DMS 273 (cell line): ENCODE measurements at regions not wholly inside any gene's neighbourhood (a gene's known extent, or its start where the extent isn't known, plus 50 kb on each side); places are given as distances from the start of the nearest gene placed in this dataset.

Experiments
- DNase-seq: peaks from one replicate; lab custom pipeline; 2025; ENCODE audit not compliant: unreplicated experiment; lab: John Stamatoyannopoulos, UW

DNA sequence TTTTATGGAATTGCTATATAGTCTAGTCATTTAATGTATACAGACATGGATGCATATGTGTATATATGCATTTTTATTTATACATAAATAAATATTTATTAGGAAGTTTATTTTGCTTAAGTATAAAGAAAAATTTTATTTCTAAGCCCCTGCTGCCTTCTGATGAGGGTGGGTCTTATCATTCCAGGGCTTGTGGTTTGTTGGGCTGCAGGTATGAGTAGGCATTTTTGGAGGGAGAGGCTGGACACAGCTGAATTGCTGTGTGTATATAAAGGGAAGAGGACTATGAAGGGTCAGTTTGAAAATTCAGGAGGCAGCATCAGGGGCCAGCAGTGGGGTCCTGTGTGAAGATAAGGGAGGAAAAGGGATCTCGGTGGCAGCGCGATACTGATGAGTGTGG lies 189.4 kb downstream of the TMEM182 start:
- DNase-seq = no peak

DNA sequence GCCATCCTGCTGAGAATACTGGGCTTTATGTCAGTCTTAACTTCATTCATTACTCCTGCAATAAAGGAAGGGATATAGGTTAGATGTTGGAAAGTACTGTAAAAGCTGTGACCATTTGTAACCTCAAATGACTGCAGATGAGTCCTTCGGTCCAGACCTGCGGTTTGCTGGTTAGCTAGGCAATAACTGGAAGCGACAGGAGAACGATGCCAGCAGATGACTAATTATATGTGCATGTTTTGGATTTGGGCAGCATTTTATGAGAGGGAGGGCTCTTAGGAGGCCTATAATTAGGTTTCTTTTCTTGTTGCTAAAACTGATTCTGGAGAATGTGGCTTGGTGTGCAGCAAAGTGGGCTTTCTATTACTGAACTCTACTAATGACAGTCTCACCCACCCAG lies 205.6 kb downstream of the TMEM182 start:
- DNase-seq = peak; percentile 32

DNA sequence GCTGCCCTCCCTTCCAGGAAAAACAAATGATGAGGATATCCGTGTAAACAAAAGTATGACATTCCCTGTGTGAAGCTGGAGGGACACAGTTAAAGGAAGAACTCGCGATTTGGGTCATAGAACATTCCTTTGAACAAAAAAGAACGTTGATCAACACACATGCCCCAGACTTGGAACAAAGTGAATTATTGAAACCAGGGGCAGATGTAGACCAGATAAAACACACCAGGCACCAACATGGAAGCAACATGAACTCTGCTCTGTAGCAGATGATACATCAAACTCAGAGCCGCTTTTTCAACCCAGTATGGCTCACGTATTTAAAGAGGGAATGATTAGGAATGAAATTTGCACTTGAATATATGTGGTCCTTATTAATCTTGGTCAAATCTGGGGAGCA lies 206.5 kb downstream of the TMEM182 start:
- no peak for DNase-seq

DNA sequence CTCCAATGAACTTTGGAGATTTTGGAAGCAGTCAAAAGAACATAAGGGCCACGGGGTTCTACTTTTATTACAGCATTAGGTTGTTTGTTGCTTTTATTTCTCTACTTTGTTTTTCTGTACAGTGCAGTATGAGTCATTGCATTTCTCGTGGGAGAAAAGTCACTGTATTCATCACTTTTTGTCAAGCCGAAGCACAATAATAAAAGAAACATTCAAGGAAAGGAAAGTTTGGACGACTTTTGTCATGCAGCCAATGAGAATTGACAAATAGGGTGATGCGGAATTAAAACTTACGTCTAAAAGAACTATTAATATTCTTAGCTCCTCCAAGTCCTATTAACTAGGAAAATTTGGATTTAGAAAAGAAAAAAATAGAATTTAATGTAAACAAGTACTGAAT lies 209.9 kb downstream of the TMEM182 start:
- DNase-seq = no peak

DNA sequence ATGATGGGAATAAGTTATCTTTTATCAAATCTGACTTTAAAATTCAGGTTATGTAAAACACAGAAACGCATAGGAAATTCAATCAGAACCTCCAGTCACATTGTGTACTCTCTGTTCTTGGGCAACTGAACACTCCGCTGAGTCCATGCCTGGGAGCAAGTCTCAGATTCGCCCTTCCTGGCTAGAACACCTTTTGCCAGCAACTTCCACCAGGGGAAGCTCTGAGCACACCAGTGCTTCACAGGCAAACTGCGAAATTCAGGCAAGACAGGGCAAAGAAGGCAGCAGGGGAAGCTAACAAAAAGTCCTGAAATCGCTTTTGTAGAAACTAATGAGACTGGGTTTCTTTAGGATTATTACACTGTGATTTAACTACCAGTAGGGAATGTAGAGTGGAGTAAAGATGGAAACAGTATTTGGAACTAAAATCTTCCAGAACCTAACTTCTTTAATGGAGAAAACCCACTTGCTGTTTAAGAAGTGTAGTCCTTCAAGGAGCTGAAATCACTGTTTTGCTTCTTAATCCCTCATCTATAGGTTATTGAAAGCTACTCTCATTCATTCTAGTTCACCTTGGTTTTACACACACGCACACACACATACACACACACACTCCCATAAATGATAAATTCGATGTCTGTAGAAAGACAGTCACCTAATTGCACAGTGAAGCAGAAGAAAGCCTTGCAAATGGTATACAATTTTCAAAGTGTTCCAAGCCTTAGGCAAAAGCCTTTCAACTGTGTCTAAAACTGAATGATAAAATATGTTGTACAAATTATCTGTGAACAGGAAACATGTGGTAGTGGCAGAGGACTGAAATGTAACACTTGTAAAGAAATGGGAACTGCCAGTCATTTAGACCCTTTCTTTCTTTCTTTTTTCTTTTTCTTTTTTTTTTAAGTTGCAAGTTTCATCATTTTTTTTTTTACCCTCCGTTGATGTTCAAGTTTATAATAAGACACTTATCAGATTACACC lies 214.5 kb downstream of the TMEM182 start:
- peak; percentile 94 for DNase-seq

DNA sequence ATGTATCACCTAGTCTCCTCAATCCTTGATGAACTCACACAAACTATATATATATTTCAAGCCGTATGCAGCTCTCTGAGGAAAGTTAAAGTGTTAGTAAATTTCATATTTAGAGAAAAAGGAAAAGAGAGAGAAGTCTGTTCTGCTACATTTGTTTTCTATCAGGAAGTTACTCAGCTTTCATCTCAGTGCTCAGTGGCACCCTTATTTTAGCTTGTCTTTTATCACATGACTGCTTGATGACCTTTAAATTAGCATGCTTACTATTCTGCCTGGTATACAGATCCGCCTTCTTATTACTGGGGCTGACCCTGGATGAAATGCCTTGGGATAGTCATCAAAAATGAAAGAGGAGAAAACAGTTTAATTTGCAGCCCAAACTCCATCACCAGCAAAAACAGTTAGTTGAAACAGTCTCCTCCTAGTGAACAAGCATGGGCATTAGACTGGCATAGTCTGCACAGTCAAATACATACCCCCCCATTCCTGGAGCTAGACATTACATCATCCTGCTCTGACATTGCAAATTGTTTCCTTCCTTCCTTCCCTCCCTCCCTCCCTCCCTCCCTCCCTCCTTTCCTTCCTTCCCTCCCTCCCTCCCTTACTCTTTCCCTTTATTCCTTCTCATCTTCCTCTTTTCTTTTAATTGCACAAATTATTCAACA lies 215.7 kb downstream of the TMEM182 start:
- peak; percentile 51 for DNase-seq

DNA sequence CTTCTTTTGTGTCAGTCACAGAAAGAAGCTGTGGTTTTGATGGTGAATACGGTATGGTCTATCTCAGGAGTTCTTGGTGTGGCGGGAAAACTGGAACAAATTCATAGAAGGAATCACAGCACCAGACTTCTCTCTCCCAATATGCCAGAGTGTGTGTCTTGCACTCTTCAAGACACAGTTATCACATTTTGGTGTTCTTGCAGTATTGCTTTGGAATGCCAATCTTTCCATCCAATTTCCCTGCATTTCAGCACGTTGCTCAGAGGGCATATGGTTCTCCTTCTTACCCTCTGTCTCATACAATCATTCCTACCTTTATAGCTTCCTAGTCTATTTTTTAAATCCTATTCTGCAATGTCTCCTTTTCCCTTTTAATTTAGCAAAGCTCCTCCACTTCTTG lies 216.3 kb downstream of the TMEM182 start:
- no peak for DNase-seq

DNA sequence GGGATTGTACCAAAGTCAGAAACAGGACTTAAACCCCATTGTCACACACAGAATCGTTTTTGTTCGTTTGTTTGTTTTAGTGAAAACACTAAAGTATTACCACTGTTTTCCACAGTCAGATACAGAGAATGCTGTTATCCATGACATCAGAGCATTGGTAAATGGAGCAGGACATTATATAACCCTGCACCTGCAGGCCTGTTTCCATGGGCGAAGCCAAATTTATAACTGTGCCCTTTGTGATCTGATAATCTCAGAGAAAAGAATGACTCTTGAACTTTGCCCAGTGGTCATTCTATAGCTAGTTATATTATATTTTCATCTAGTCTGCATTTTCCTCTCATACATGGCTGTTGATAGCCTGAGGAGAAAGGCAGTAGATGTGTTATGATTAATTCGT lies 217.6 kb downstream of the TMEM182 start:
- peak; percentile 40 for DNase-seq

DNA sequence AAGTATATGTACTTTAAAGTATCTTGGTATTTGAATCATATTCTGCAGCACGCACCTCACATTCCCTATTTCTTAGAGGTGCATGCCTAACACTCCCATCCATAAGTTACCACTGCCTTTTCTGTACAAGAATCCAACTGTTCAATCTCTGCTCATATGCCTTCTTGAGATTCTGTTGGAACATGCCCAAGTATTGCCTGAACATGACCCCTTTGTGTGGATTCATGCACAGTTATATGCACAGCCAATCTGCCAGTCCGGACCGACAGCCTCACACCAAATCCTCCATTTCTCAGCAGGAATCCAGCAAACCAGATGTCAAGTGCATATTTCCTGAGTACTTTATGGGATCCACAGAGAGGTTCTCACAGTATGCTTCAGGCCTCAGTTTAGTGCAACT lies 222.0 kb downstream of the TMEM182 start:
- DNase-seq = peak; percentile 97

DNA sequence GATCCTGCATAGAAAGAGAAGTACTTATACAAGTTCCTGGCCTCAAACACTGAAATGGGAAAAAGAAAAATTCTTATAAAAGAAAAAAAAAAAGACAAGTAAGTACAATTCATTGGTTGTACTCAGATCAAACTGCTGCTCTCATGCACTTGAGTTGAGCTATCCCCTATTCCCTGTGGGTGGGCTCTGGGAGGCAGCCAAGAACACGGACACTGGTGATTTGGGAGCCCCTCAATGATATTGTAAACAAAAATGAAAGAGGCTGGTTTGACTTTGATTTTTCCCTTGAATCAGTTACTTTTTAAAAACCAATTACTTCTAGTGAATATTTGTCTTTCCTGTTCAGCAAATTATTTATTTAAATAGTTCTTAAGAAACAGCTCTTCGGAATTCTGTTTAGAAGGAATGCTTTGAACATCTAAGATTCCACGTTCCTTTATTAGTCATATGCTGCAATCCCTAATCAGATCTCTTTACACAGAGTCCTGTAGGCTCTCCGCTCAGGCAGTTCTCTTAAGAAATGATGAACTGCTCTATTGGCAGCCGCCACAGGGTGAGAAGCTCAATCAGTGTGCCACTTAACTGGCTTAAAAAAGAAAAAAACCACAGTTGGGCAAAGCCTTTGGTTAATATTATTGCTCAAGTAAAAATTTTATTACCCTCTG lies 225.1 kb downstream of the TMEM182 start:
- no peak for DNase-seq

DNA sequence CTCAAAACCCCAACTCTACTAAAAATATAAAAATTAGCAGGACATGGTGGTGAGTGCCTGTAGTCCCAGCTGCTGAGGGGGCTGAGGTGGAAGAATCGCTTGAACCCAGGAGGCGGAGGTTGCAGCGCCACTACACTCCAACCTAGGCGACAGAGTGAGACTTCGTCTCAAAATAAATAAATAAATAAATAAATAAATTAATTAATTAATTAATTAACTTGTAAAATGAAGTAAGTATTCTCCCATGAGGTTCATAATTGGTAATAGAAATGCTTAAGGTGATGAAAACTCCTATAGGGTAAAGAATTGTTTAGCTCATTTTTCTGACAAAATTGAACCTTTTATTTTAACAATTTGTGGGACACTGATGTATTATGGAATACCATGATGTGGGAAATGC lies 230.8 kb downstream of the TMEM182 start:
- DNase-seq = no peak

DNA sequence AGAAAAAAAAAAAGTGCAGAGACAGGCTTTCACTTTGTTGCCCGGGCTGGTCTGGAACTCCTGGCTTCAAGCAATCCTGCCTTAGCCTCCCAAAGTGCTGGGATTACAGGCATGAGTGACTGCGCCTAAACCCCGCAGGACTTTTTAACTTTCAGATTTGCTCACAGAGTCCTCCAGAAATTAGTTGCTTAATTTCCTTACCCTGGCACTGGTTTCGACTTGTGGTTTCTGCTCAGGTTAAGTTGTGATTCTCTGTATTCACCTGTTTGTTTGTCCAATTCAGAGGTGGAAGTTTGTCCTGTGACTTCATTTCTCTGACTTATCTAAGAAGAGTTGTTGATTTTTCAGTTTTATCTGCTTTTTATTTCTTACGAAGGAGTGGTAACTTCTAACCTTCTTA lies 238.1 kb downstream of the TMEM182 start:
- no peak for DNase-seq

DNA sequence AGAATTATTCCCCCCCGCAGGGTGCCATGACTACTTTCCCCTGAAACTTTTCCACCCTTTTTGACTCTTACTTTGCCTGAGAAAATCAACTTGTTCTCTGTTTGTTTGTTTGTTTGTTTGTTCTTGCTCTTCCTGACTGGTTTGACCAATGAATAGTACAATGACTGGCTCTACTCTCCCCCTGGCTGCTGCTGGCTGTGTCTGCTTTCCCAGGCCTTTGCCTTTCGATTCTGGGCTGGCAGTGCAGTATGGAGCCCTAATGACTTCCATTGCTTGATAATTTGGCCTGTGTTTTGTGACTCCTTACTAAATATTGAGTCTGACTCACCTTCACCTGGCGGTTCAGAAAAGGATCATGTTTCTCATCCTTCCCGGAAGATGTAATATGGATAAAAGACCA lies 241.1 kb downstream of the TMEM182 start:
- DNase-seq = peak; percentile 30

DNA sequence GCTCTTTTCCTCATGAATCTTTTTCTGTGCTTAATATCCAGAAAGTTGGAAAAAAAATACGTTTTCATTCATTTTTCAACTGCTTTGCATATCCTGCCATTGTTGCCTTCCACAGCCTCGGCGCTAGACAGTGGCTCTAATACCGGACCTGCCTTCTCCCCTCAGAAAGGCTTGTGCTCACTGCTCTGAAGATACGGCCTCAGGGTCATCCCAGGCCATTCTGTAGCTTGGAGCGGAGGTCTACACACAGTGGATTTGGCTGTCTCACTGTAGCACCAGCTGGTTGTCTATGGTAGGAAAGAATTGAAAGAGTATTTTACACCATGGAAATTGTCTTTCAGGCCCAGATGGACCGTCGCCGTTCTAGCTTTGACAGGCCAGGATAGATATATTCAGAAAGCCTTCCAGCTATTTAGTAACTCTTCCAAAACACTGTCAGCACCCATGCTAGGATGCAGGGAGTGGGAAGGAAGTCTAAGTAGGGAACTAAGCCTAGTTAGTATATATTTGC lies 242.0 kb downstream of the TMEM182 start:
- DNase-seq = peak; percentile 56

DNA sequence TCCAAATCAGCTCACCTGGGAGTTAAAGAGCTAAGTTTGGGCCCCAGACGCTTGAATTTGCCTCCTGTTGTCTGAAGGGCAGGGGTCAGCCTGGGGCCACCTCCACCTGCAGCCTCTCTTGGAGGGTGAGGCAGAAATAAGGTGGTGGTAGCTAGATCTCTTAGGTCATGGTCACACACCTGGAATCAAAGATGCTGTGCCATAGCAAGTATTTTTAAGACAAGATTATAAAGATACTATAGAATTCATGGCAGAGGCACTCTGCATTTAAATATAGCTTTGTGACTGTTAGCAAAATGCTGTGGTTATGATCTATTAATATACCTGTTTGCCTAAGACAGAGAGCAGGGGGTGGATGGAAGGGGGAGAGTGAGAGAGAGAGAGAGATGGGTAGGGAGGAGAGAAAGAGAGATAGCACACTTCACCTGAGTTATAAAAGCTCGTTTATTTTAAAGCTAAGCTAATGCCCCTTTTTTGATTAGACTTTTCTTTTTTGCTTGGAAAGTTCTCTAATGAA lies 242.7 kb downstream of the TMEM182 start:
- DNase-seq = no peak

DNA sequence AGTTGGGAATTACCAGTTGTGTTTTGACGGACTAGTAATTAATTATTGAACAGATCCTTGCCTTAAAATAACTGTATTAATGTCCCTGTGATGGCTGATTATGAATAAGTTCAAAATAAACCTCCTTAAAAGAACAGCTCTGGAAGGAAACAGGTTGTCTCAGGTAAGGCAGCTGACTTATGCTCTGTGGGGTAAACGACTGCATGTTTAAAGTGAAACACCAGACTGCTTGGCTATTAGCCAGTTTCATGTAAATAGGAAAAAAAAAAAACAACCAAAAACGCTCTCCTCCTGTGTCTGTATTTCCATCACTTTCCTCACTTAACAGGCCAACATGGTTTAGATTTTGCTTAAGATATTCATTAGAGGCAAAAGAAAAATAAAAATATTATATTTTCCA lies 243.6 kb downstream of the TMEM182 start:
- DNase-seq = peak; percentile 79

DNA sequence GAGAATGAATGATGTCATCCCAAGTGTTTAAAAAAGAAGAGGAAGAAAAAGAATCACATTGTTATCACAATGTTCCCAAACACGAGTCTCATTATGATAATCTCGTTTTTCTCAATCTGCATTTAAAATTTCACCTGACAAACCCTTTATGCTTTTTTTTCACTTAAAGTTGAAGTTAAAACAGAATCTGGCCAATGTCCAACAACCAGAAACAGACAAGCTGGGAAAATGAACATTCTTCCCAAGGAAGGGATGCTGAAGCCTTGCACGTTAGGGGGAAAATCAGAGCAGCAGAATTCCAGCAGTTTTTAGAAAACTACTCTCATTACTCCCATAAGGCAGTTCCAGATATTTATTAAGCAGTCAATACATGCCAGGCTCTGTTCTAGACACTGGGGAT lies 245.3 kb downstream of the TMEM182 start:
- no peak for DNase-seq

DNA sequence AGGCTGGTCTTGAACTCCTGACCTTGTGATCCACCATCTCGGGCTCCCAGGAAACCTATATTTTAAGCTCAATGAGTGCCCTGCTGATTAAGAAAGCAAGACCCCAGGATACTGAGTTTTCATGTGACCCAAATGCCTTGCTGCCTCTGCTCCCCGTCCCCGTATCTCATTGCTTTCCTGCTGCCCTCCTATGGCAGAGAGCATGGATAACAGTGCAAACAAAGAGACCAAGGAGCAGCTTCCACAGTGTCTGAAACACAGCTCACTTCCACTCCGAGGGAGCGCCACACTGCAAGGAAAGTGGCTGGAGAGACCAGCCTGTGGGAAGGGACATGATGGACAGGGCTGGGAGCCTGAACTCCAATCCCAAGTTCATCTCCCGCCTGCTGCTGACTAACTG lies 246.8 kb downstream of the TMEM182 start:
- DNase-seq = peak; percentile 80

DNA sequence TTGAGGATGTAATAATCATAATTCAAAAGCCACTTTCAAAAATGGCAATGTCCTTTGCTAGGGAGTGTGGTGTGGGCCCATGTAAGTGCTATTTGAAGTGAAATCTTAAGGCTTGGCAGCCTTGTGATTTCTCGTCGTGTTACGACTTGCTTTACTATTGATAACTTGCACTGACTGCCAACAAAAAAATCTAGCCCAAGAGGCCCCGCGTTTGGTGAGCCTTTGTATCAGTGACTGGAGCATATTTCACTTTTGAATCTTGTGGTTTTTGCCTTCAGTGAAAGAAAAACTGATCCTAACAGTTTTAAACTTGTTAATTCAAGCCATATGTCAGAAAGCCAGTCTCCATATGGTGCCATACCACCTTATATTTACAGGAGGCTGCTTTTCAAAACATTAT lies 248.0 kb downstream of the TMEM182 start:
- DNase-seq = peak; percentile 93

DNA sequence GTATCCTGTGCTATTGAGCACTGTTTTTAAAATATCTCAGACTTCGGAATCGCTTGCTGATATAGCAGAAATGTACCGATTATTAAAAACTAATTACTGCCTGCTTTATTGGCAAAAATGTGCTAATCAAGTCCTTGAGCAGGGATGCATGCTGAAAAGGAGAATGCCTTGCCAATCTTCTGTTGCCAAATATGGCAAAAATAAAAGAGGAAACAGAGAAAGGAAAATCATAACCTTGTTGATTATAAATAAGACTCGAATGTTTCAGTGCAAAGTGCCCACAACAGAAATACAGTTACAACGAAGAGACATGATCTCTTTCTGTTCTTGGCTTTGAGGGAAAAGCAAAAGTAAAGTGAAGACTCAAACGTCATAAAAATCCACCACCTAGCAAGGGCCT lies 248.5 kb downstream of the TMEM182 start:
- peak; percentile 82 for DNase-seq

DNA sequence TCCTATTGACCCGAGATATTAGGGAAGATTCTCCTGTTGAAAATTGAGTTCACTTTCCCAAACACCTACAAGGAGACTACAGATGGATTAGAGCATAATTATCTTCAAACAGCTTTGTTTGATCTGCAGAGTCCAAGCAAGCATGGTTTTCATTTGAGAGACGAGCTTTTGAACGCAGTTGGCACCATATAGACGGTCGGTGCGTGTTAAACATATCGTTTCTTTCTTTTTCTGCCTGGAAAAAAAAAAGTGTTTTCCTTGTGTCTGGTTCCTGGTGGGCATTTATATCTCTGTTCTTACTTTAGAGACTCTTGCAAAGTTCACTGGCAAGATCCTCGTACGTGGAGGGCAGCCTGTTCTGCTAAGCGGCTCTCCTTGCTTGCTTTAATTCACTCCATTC lies 248.9 kb downstream of the TMEM182 start:
- peak; percentile 75 for DNase-seq
